ENCODE measurements at regions not wholly inside any gene's neighbourhood (a gene's known extent, or its start where the extent isn't known, plus 50 kb on each side); places are given as distances from the start of the nearest gene placed in this dataset.
"Not testable (repeated sequence)": the region's sequence is repeated elsewhere in the genome, so short reads cannot be mapped to it uniquely, and the experiment has no call there.

- DNase-seq (ENCODE audit: low spot score): no peak
Measured at GRCh38 chr3:198109883-198110282, 149.9 kb downstream of the LMLN start.

DNA sequence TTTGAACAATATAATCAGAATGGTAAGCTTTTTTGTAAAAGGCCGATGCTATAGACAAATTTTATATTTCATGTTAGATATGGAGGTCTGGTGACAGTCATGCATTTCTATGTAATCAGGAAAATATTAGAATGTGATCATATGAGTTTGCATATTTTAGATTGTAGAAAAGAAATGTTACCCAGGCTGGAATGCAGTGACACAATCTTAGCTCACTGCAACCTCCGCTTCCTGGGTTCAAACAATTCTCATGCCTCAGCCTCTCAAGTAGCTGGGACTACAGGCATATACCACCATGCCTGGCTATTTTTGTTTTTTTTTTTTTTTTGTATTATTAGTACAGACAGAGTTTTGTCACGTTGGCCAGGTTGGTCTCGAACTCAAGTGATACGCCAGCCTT lies 152.0 kb downstream of the LMLN start:
- DNase-seq (ENCODE audit: low spot score) (no peak), ATAC-seq (ENCODE audit: low read depth) (no peak)
- Histone ChIP-seq H3K27ac (ENCODE audit: poor library complexity, severe bottlenecking) (no peak overlapping the region), H3K4me3 (ENCODE audit: severe bottlenecking) (no peak overlapping the region), H3K36me3 (ENCODE audit: low read depth) (no peaks in the 10 kb centered on the region), H3K4me1 (ENCODE audit: insufficient read depth, poor library complexity, severe bottlenecking) (no peaks in the 10 kb centered on the region), H3K27me3 (ENCODE audit: insufficient read depth, poor library complexity, severe bottlenecking) (peaks cover 58% of the 10 kb centered on the region), H3K9me3 (ENCODE audit: severe bottlenecking) (no peaks in the 10 kb centered on the region)
- TF ChIP-seq, protein P1, sequence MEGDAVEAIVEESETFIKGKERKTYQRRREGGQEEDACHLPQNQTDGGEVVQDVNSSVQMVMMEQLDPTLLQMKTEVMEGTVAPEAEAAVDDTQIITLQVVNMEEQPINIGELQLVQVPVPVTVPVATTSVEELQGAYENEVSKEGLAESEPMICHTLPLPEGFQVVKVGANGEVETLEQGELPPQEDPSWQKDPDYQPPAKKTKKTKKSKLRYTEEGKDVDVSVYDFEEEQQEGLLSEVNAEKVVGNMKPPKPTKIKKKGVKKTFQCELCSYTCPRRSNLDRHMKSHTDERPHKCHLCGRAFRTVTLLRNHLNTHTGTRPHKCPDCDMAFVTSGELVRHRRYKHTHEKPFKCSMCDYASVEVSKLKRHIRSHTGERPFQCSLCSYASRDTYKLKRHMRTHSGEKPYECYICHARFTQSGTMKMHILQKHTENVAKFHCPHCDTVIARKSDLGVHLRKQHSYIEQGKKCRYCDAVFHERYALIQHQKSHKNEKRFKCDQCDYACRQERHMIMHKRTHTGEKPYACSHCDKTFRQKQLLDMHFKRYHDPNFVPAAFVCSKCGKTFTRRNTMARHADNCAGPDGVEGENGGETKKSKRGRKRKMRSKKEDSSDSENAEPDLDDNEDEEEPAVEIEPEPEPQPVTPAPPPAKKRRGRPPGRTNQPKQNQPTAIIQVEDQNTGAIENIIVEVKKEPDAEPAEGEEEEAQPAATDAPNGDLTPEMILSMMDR (IDR thresholded peaks at IDR 0.05; ENCODE audit: poor library complexity, severe bottlenecking): no peak

More at GRCh38 chr3:198109883-198110282, 149.9 kb downstream of the LMLN start:
- no peak overlapping the region for H3K4me3 ChIP-seq (ENCODE audit: severe bottlenecking)
- no peaks in the 10 kb centered on the region for H3K9me3 ChIP-seq (ENCODE audit: severe bottlenecking)
- no peak overlapping the region for H3K27ac ChIP-seq (ENCODE audit: poor library complexity, severe bottlenecking)
- H3K36me3 ChIP-seq (ENCODE audit: low read depth): no peaks in the 10 kb centered on the region
- no peak for ATAC-seq (ENCODE audit: low read depth)
- peaks cover 65% of the 10 kb centered on the region for H3K27me3 ChIP-seq (ENCODE audit: insufficient read depth, poor library complexity, severe bottlenecking)
- H3K4me1 ChIP-seq (ENCODE audit: insufficient read depth, poor library complexity, severe bottlenecking): no peaks in the 10 kb centered on the region
- TF ChIP-seq, protein P1 (IDR thresholded peaks at IDR 0.05; ENCODE audit: poor library complexity, severe bottlenecking): no peak

DNA sequence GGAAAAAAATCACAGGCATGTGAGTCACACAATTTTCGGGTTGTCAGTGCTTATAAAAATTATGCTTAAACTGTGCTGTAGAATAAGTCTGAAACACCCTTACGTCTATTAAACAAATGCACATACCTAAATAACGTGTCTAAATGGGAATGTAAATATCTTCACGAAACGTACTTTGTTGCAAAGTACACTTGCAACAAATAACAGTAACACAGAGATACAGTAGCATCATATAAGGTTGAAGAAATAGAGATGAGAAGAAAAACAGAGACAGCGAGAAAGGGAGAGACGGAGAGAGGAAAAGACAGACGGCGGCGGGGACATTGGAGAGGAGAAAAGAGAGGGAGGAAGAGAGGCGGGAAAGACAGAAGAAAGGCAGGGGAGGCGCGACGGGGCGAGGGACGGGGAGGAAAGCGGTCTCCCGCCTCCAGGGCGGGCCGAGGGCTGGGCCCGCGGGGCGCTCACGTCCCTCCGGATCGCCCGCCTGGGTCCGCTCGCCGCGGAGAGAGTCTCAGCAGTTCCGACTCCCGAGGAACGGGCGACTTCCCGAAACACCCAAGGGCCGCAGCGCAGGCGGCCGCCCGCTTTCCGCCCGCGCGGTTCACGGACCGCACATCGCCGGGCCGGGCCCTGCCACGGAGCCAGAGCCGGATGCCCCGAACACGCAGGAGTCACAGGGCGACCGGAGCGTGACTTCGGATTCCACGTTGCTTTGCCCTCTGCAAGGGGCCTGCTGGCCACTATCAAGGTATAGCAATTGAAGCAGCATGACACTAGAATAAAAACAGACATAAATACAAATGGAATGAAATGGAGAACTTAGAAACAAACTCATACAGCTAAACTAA lies 153.4 kb downstream of the LMLN start:
- TF ChIP-seq, protein P1 (IDR thresholded peaks at IDR 0.05; ENCODE audit: poor library complexity, severe bottlenecking): no peak

GRCh38 chr3:198114516-198114915 lies 154.5 kb downstream of the LMLN start:
- not testable (repeated sequence) for H3K27ac ChIP-seq (ENCODE audit: poor library complexity, severe bottlenecking); DNase-seq (ENCODE audit: low spot score); H3K36me3 ChIP-seq (ENCODE audit: low read depth); H3K9me3 ChIP-seq (ENCODE audit: severe bottlenecking); H3K4me1 ChIP-seq (ENCODE audit: insufficient read depth, poor library complexity, severe bottlenecking); H3K4me3 ChIP-seq (ENCODE audit: severe bottlenecking); ATAC-seq (ENCODE audit: low read depth)
- peaks cover 39% of the 10 kb centered on the region for H3K27me3 ChIP-seq (ENCODE audit: insufficient read depth, poor library complexity, severe bottlenecking)

More for the DNA sequence above, 153.4 kb downstream of the LMLN start:
- DNase-seq (ENCODE audit: low spot score) (no peak), ATAC-seq (ENCODE audit: low read depth) (no peak)
- Histone ChIP-seq H3K4me3 (ENCODE audit: severe bottlenecking) (no peak overlapping the region), H3K36me3 (ENCODE audit: low read depth) (no peaks in the 10 kb centered on the region), H3K27me3 (ENCODE audit: insufficient read depth, poor library complexity, severe bottlenecking) (peaks cover 50% of the 10 kb centered on the region), H3K9me3 (ENCODE audit: severe bottlenecking) (no peaks in the 10 kb centered on the region), H3K27ac (ENCODE audit: poor library complexity, severe bottlenecking) (no peak overlapping the region), H3K4me1 (ENCODE audit: insufficient read depth, poor library complexity, severe bottlenecking) (no peaks in the 10 kb centered on the region)

DNA sequence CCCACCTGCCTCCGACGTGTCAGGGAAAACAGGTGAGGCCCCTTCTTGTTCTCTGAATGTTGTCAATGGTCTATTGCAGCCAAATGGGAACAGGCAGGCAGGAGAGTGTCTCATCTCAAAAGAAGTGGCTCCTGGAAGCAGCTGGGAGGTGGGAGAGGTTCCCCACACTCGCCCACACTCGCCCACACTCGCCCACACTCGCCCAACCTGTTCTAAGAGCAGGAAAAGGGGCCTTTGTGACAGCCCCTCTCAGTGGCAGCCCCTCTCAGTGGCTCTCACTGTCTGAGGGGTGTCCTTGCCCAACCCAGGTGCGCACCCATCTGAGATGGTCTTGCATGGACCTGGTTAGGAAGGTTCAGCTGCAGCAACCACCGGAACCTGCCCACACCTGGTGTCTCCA lies 162.2 kb downstream of the LMLN start:
- not testable (repeated sequence) for H3K4me3 ChIP-seq (ENCODE audit: severe bottlenecking); H3K27me3 ChIP-seq (ENCODE audit: insufficient read depth, poor library complexity, severe bottlenecking); H3K4me1 ChIP-seq (ENCODE audit: insufficient read depth, poor library complexity, severe bottlenecking); DNase-seq (ENCODE audit: low spot score); H3K9me3 ChIP-seq (ENCODE audit: severe bottlenecking); H3K27ac ChIP-seq (ENCODE audit: poor library complexity, severe bottlenecking); H3K36me3 ChIP-seq (ENCODE audit: low read depth); ATAC-seq (ENCODE audit: low read depth)

GRCh38 chr3:198137038-198137835 lies 177.2 kb downstream of the LMLN start:
- not testable (repeated sequence) for ATAC-seq (ENCODE audit: low read depth); DNase-seq (ENCODE audit: low spot score)

GRCh38 chr3:198138205-198138604 lies 178.2 kb downstream of the LMLN start:
- not testable (repeated sequence) for ATAC-seq (ENCODE audit: low read depth); H3K27me3 ChIP-seq (ENCODE audit: insufficient read depth, poor library complexity, severe bottlenecking); H3K27ac ChIP-seq (ENCODE audit: poor library complexity, severe bottlenecking); H3K4me3 ChIP-seq (ENCODE audit: severe bottlenecking); H3K4me1 ChIP-seq (ENCODE audit: insufficient read depth, poor library complexity, severe bottlenecking); H3K9me3 ChIP-seq (ENCODE audit: severe bottlenecking); H3K36me3 ChIP-seq (ENCODE audit: low read depth); DNase-seq (ENCODE audit: low spot score)

More at GRCh38 chr3:198137038-198137835, 177.2 kb downstream of the LMLN start:
- H3K27ac ChIP-seq (ENCODE audit: poor library complexity, severe bottlenecking); H3K4me1 ChIP-seq (ENCODE audit: insufficient read depth, poor library complexity, severe bottlenecking); H3K36me3 ChIP-seq (ENCODE audit: low read depth); H3K4me3 ChIP-seq (ENCODE audit: severe bottlenecking); H3K9me3 ChIP-seq (ENCODE audit: severe bottlenecking): not testable (repeated sequence)
- peaks cover 13% of the 10 kb centered on the region for H3K27me3 ChIP-seq (ENCODE audit: insufficient read depth, poor library complexity, severe bottlenecking)

- H3K36me3 ChIP-seq (ENCODE audit: low read depth); H3K9me3 ChIP-seq (ENCODE audit: severe bottlenecking); H3K4me3 ChIP-seq (ENCODE audit: severe bottlenecking); H3K27me3 ChIP-seq (ENCODE audit: insufficient read depth, poor library complexity, severe bottlenecking); H3K4me1 ChIP-seq (ENCODE audit: insufficient read depth, poor library complexity, severe bottlenecking); H3K27ac ChIP-seq (ENCODE audit: poor library complexity, severe bottlenecking); DNase-seq (ENCODE audit: low spot score): not testable (repeated sequence)
- 0 out of 3 replicates have a peak, but pooled peaks have one; percentile 17 for ATAC-seq (ENCODE audit: low read depth)
Measured at GRCh38 chr3:198139037-198139436, 179.0 kb downstream of the LMLN start.

Measured in RWPE2 (cell line).